Lower leg skin (tissue), 4 donors: ENCODE measurements at regions not wholly inside any gene's neighbourhood (a gene's known extent, or its start where the extent isn't known, plus 50 kb on each side); places are given as distances from the start of the nearest gene placed in this dataset.

Experiments used
- DNase-seq, 2 donors: peaks; one replicate each; pipeline ENCODE4 v3.0.0-alpha.2; 2019; ENCODE audit warnings: low spot score in 2 of 2
- H3K4me3 ChIP-seq: fragments of 200-600 bp; sonication (generic); 2 replicates; pipeline ENCODE4 v1.5.1; 2017; ENCODE audit warnings: mild to moderate bottlenecking, low read depth; ENCODE audit not compliant: poor library complexity, severe bottlenecking
- POLR2A ChIP-seq, 2 donors: fragments of 450-650 bp; IDR thresholded peaks; one replicate each; pipeline ENCODE4 v1.6.1; 2016 to 2017; ENCODE audit warnings: antibody characterized with exemption in 2 of 2, mild to moderate bottlenecking in 1 of 2, moderate library complexity in 1 of 2
- WGBS, 2 donors: methylation state at CpG; one replicate each; pipeline ENCODE4 v1.1.5; 2018; 5-methylcytosine and 5-hydroxymethylcytosine counted together
- intact Hi-C: fragments of 100-400 bp; cut with DNase I; formaldehyde crosslinking; loops from one replicate; pipeline ENCODE4 v1.15.0; 2023; ENCODE audit warnings: low total_unique reads
- TF ChIP-seq, protein P1 (sequence below), 3 donors: fragments of 450-650 bp; IDR thresholded peaks; one replicate each; pipeline ENCODE4 v1.5.1; 2016; ENCODE audit warnings: antibody characterized with exemption in 3 of 3, mild to moderate bottlenecking in 3 of 3, moderate library complexity in 2 of 3

DNA sequence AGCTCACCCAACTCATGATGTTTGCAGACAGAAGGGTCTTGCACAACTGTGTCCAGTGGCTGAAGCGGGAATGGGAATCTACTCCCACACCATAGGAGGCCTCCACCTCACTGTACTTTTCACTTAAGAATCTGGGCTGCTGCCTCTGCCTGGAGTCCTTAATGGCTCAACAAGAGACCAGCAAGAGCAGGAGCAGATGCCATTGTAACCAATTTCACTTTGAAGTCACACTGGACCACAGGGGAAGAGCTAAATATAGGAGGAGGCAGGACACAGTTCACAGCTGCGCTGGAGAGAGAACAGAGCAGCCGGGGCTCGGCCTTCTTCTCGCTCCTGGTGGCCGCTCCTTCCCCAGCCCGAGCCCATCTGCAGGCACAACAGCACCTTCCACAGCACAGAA lies 120.4 kb downstream of the SIPA1L2 start:
- no peak overlapping the region for H3K4me3 ChIP-seq
- 64 to 88% methylated on average over 7 of the region's 7 CpGs for WGBS, 2 donors
- DNase-seq: no peak
- intact Hi-C loops: no loop called here
- TF ChIP-seq, protein P1, sequence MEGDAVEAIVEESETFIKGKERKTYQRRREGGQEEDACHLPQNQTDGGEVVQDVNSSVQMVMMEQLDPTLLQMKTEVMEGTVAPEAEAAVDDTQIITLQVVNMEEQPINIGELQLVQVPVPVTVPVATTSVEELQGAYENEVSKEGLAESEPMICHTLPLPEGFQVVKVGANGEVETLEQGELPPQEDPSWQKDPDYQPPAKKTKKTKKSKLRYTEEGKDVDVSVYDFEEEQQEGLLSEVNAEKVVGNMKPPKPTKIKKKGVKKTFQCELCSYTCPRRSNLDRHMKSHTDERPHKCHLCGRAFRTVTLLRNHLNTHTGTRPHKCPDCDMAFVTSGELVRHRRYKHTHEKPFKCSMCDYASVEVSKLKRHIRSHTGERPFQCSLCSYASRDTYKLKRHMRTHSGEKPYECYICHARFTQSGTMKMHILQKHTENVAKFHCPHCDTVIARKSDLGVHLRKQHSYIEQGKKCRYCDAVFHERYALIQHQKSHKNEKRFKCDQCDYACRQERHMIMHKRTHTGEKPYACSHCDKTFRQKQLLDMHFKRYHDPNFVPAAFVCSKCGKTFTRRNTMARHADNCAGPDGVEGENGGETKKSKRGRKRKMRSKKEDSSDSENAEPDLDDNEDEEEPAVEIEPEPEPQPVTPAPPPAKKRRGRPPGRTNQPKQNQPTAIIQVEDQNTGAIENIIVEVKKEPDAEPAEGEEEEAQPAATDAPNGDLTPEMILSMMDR (IDR thresholded peaks at IDR 0.05): no peak
- TF ChIP-seq POLR2A (IDR thresholded peaks at IDR 0.05): no peak

DNA sequence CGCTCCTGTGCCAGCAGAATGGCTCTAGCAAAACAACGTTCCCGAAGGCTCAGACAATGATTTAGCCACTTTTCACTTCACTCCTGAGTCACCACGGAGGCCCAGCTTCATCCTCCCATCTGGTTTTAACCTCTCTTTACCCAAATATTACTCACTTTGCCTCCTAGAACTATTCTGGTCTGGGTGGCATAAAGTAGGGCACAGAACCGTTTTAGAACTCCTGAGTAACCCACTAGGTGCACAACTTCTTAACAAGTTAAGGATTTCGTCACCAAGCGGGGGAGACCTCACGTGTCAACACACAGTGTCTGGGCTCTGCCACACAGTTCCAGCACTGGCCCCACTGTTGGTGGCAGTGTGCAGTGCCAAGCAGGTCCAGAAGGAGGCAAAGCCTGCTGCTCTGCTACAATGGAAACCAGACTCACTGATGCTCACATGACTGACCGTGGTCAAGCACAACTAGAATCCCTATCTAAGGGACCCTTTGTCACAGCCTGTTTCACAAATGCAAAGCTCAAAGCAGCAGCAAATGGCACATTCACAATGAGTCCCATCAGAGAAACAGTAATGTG lies 121.7 kb downstream of the SIPA1L2 start:
- H3K4me3 ChIP-seq: no peak overlapping the region
- TF ChIP-seq POLR2A (IDR thresholded peaks at IDR 0.05): no peak
- TF ChIP-seq, protein P1 (IDR thresholded peaks at IDR 0.05): no peak
- intact Hi-C loops: no loop called here
- DNase-seq: no peak
- WGBS, 2 donors: 89% methylated on average over 9 of the region's 9 CpGs

DNA sequence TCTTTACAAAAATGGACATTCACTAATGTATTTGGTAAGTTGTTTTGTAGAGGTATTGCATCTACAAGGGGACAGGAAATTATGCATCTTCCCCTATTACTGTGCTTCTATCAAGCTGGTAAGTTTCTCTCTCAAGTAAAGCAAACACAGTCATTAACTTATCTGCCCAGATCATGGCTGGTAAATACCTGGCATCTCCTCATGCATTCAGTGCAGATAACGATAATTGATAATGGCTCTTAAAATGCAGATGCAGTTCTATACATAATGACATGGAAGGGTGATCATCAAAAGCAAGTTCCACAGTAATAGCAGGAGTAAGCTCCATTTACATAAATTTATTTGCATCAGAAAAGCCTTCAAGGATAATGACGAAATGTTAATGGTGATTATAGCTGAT lies 122.4 kb downstream of the SIPA1L2 start:
- intact Hi-C loops: no loop called here
- no peak overlapping the region for H3K4me3 ChIP-seq
- TF ChIP-seq POLR2A (IDR thresholded peaks at IDR 0.05): no peak
- TF ChIP-seq, protein P1 (IDR thresholded peaks at IDR 0.05): no peak
- 74 to 77% methylated on average over 2 of the region's 2 CpGs for WGBS, 2 donors
- no peak for DNase-seq

DNA sequence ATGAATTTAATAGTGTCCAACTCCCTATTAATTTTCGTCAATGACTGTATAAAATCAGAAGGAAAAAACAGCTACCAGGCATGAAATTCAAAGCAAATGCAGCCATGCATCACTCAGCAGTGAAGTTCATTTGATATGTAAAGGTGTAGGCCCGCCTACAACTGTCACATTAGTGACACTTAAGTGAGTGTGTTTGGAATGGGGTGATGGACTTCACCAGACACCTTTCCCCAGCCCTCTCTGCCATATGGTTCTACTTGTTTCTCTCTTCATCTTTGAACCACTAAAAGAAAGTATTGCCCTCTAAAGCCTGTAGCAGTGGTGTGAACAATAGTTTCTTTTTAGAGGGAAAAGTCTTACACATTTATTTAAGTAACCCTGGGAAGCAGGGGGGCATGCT lies 124.0 kb downstream of the SIPA1L2 start:
- intact Hi-C loops: no loop called here
- WGBS, 2 donors: 93 to 94% methylated on average over 2 of the region's 2 CpGs
- no peak for DNase-seq
- TF ChIP-seq, protein P1 (IDR thresholded peaks at IDR 0.05): no peak
- TF ChIP-seq POLR2A (IDR thresholded peaks at IDR 0.05): no peak
- no peak overlapping the region for H3K4me3 ChIP-seq

DNA sequence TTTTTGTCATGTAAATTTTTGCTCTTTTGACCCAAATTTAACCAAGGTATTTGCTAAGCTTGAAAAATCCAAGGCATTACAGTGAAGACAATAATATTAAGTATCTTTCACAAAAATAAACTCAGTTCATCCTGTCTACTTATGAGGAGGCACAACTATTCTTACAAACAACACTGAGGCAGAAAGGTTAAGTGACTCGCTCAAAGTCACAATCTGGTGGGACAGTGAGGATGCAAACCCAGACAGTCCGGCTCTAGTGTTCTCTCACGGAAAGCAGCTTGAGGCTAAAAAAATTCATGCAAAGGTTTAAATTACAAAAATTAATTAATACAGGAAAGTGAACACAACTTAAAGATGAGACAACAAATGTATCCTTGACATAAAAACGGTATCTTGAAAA lies 125.3 kb downstream of the SIPA1L2 start:
- H3K4me3 ChIP-seq: no peak overlapping the region
- intact Hi-C loops: no loop called here
- DNase-seq: no peak
- no peak for TF ChIP-seq POLR2A (IDR thresholded peaks at IDR 0.05)
- TF ChIP-seq, protein P1 (IDR thresholded peaks at IDR 0.05): no peak
- 92 to 97% methylated on average over 4 of the region's 4 CpGs for WGBS, 2 donors

DNA sequence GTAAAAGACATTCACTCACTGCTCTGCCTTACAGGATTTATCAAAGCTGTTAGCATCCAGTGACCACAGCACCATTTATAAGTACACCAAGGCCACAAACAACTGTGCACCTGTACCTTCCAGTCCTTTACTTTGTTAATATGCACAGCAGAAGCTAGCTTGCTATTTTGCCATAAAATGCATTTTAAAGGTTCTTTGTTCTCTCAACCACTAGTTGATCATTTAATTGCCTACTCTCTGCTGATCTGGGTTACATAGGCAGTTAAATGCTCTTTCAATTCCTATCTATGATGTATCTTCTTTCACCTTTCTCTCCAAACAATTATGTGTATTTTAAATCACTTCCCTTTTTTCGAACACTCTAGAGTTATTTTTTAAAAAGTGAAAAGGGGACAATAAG lies 126.4 kb downstream of the SIPA1L2 start:
- intact Hi-C loops: no loop called here
- no peak for DNase-seq
- WGBS, 2 donors: 85 to 88% methylated on average over 1 of the region's 1 CpG

More for the DNA sequence above, 126.4 kb downstream of the SIPA1L2 start:
- H3K4me3 ChIP-seq: no peak overlapping the region
- no peak for TF ChIP-seq POLR2A (IDR thresholded peaks at IDR 0.05)
- TF ChIP-seq, protein P1 (IDR thresholded peaks at IDR 0.05): no peak
